Liver (tissue), 3 donors: ENCODE measurements at regions not wholly inside any gene's neighbourhood (a gene's known extent, or its start where the extent isn't known, plus 50 kb on each side); places are given as distances from the start of the nearest gene placed in this dataset.

Source experiments
- ATF3 ChIP-seq: IDR thresholded peaks from 2 replicates; pipeline ENCODE4 v1.6.1; 2016; ENCODE audit warnings: antibody characterized with exemption
- CTCF ChIP-seq: fragments of 150-350 bp; IDR thresholded peaks from 2 replicates; pipeline ENCODE4 v1.5.1; 2017; ENCODE audit warnings: improper control_type of control experiment, low read depth, low read length; ENCODE audit not compliant: missing input control
- FOXA1 ChIP-seq: IDR thresholded peaks from 2 replicates; pipeline ENCODE4 v1.6.1; 2016; ENCODE audit warnings: antibody characterized with exemption
- GABPA ChIP-seq, 2 donors: IDR thresholded peaks in 1 of 2; conservative IDR thresholded peaks in 1 of 2; 2 replicates each; pipeline ENCODE4 v1.6.1; 2016; ENCODE audit warnings: antibody characterized with exemption in 2 of 2, mild to moderate bottlenecking in 1 of 2, moderate library complexity in 1 of 2
- JUND ChIP-seq, 2 donors: IDR thresholded peaks; 2 replicates each; pipeline ENCODE4 v1.6.1; 2016; ENCODE audit warnings: antibody characterized with exemption in 2 of 2
- MAX ChIP-seq: IDR thresholded peaks from 2 replicates; pipeline ENCODE4 v1.6.1; 2016; ENCODE audit warnings: antibody characterized with exemption
- NR2F2 ChIP-seq: IDR thresholded peaks from 2 replicates; pipeline ENCODE4 v1.6.1; 2016; ENCODE audit warnings: antibody characterized with exemption
- RAD21 ChIP-seq, 2 donors: IDR thresholded peaks; 2 replicates each; pipeline ENCODE4 v1.6.1; 2016; ENCODE audit warnings: antibody characterized with exemption in 2 of 2, mild to moderate bottlenecking in 2 of 2
- REST ChIP-seq: IDR thresholded peaks from 2 replicates; pipeline ENCODE4 v1.6.1; 2016; ENCODE audit warnings: antibody characterized with exemption, mild to moderate bottlenecking
- RXRA ChIP-seq, 2 donors: IDR thresholded peaks; 2 replicates each; pipeline ENCODE4 v1.6.1; 2017 to 2018; ENCODE audit warnings: antibody characterized with exemption in 2 of 2, mild to moderate bottlenecking in 1 of 2
- SP1 ChIP-seq: IDR thresholded peaks from 2 replicates; pipeline ENCODE4 v1.6.1; 2018; ENCODE audit warnings: antibody characterized with exemption, mild to moderate bottlenecking
- TAF1 ChIP-seq: conservative IDR thresholded peaks from 2 replicates; pipeline ENCODE4 v1.6.1; 2016; ENCODE audit warnings: antibody characterized with exemption, mild to moderate bottlenecking
- YY1 ChIP-seq: IDR thresholded peaks from 2 replicates; pipeline ENCODE4 v1.6.1; 2016; ENCODE audit warnings: antibody characterized with exemption, mild to moderate bottlenecking
- ZBTB33 ChIP-seq: IDR thresholded peaks from 2 replicates; pipeline ENCODE4 v1.6.1; 2016; ENCODE audit warnings: antibody characterized with exemption
- donor health status: healthy.
- donor health status: healthy.

GRCh38 chr10:57788117-57788516 is 479.6 kb downstream of the IPMK start:
- no peak for TF ChIP-seq CTCF
- TF ChIP-seq FOXA1 = no peak
- no peak for TF ChIP-seq JUND (IDR thresholded peaks at IDR 0.05)
- no peak for TF ChIP-seq YY1
- TF ChIP-seq TAF1 = no peak
- no peak for TF ChIP-seq MAX
- TF ChIP-seq REST = no peak
- TF ChIP-seq SP1 = no peak
- no peak for TF ChIP-seq RAD21 (IDR thresholded peaks at IDR 0.05)
- no peak for TF ChIP-seq NR2F2
- no peak for TF ChIP-seq ZBTB33
- TF ChIP-seq ATF3 = no peak
- no peak for TF ChIP-seq GABPA (IDR thresholded peaks at IDR 0.05 in 1 of 2, conservative IDR thresholded peaks at IDR 0.05 in 1 of 2)
- TF ChIP-seq RXRA (IDR thresholded peaks at IDR 0.05) = no peak
